DMS53 (cell line): ENCODE measurements at regions not wholly inside any gene's neighbourhood (a gene's known extent, or its start where the extent isn't known, plus 50 kb on each side); places are given as distances from the start of the nearest gene placed in this dataset.
A peak's percentile ranks its signal among the peaks of the same experiment; 100 is the strongest.
"Not testable (repeated sequence)": the region's sequence is repeated elsewhere in the genome, so short reads cannot be mapped to it uniquely, and the experiment has no call there.

Experiments used
- DNase-seq: peaks from one replicate; lab custom pipeline; 2025; lab: John Stamatoyannopoulos, UW

DNA sequence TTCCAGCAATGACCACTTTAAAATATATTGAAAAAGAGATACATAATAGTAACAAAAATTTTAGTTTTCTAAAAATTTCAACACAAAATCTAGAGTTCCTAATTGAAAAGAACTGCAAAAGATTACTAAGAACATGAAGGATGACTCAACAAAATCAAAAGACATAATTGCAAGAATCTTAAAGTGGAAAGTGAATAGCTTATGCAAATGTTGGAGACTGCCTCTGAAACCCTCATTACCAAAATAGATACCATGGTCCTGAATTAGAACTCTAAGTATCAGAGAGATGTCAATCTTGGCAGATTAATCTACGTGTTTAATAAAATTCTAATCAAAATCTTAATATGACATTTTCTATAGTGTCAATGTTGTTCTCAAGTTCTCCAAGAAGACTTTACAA lies 60.7 kb upstream of the SGO1 start:
- DNase-seq: no peak

DNA sequence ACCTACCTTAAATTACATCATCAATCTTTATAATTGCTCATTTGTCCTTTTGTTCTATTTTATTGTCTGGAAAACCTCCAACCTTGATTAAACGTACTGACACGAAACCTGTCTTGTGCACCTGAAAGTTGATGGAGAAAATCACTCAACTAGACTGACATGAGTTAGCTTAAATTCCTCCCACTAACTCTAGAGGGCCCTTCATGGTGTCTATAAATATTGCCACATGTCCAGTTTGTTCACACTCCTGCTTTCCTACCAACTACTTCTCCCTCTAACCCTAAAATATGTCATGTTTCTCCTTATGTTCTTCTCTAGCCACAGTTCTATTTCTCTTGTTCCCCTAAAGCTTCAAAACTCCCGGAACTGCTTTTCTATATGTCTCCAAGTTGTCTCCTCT lies 59.8 kb upstream of the SGO1 start:
- peak; percentile 1 for DNase-seq

DNA sequence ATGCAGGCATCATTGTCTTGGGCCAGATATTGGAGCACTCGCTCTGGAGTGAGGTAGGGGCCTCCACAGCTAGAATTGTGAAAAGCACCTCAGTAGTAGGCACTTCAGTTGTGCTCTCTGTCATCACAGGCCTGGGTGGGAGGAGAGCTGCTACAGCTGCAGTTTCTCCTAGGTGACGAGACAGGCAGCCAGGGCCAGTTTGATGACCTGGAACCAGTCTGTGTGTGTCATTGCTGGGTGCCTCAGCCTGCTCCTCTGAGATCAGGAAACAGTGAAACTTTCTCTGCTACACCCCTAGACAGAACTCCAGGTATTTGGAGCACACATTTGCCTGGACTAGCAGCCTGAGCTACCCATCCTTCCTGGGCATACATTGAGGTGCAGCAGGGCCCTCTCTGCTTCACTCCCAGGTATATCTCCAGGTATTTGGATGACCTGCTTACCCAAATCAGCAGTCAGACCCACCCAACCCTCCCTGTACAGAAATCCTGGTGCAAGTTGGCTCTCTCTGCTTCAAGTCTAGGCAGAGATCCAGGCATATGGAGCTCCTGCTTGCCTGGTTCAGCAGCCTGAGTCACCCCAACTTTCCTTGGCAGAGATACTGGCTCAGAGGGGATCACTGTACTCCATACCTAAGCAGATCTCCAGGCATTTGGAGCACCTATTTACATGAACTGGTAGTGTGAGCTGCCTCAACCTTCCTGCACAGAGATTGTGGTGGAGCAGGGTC lies 54.3 kb upstream of the SGO1 start:
- no peak for DNase-seq

DNA sequence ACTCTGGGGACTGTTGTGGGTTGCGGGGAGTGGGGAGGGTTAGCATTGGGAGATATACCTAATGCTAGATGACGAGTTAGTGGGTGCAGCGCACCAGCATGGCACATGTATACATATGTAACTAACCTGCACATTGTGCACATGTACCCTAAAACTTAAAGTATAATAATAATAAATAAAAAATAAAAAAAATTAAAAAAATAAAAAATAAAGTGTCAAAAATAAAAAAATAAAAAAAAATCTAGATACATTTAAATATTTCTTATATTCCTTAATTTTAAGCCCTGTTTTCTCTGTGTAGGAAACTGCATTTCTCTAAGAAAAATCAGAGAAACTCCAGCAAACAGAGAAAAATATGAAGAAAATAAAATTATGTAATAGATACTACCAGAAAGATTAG lies 52.2 kb upstream of the SGO1 start:
- DNase-seq: not testable (repeated sequence)

DNA sequence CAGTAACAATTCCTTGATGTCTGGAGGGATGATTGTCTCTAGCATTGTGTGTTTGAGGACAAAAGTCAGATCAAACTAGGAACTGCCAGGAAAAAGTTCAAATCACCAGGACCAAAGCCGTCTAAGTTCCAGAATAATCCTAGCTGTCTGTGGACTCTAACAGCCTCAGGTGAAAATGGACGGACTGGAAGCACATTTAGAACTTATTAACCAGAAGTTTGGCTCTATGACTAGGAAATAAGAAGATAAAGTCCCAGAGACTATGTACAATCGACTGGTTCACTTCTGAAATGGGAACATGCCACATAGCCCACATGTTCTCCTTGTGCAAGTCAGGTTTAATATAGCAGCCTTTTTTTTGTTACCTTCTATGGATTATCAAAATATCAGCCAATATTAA lies 50.6 kb upstream of the SGO1 start:
- DNase-seq: no peak
